ENCODE measurements at regions not wholly inside any gene's neighbourhood (a gene's known extent, or its start where the extent isn't known, plus 50 kb on each side); places are given as distances from the start of the nearest gene placed in this dataset.
A peak's percentile ranks its signal among the peaks of the same experiment; 100 is the strongest.
"Not testable (repeated sequence)": the region's sequence is repeated elsewhere in the genome, so short reads cannot be mapped to it uniquely, and the experiment has no call there.

GRCh38 chr10:46095943-46096342 lies 49.9 kb upstream of the MSMB start:
- not testable (repeated sequence) for DNase-seq

DNA sequence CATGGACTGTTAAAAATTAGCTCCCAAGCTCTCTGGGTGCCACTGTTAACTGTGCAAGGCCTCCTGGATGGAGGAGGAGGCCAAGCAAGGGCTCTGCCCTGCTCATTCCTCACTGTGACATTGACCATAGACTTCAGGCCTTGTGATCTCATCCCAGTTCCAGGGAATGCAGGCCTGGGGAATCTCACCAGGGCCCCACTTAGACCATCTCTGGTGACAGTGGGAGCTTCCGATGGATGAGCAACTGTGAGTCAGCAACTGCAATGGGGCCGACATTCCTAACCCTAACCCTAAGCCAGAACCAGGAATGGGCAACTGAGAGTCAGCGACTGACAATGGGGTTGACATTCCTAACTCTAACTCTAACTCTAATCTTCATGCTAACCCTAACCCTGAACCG lies 50.4 kb upstream of the MSMB start:
- DNase-seq: no peak

- peak; percentile 42 for DNase-seq
These were observed 51.0 kb upstream of the MSMB start for GRCh38 chr10:46096909-46097575.

GRCh38 chr10:46097576-46098317 lies 51.7 kb upstream of the MSMB start:
- no peak for DNase-seq

- no peak for DNase-seq
These were observed 52.3 kb upstream of the MSMB start for GRCh38 chr10:46098386-46098785.

- not testable (repeated sequence) for DNase-seq
These were observed 52.9 kb upstream of the MSMB start for GRCh38 chr10:46098925-46099324.

DNA sequence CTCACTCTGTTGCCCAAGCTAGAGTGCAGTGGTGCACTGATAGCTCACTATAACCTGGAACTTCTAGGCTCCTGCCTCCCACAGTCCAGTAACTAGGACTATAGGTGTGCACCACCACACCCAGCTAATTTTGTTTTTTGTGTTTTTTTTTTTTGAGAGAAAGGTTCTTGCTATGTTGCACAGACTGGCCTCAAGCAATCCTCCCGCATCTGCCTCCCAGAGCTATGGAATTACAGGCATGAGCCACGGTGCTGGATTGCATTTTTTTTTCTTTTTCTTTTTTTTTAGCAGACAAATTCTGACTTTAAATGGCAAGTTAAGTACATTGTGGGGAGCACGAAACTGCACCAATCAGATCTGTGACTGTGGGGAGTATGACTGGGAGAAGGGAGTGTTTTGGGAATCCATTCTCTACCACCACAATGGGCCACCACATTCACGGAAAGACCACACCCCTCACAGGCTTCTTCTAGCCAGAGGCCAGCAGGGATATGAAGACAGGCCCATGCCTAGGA lies 58.1 kb upstream of the MSMB start:
- DNase-seq: no peak

GRCh38 chr10:46105416-46105815 lies 59.3 kb upstream of the MSMB start:
- not testable (repeated sequence) for DNase-seq

- DNase-seq: peak; percentile 33
These were observed 59.9 kb upstream of the MSMB start for GRCh38 chr10:46105856-46106409.

- DNase-seq: peak; percentile 94
These were observed 60.6 kb upstream of the MSMB start for GRCh38 chr10:46106410-46107255.

GRCh38 chr10:46108158-46108499 lies 62.1 kb upstream of the MSMB start:
- DNase-seq: not testable (repeated sequence)

DNA sequence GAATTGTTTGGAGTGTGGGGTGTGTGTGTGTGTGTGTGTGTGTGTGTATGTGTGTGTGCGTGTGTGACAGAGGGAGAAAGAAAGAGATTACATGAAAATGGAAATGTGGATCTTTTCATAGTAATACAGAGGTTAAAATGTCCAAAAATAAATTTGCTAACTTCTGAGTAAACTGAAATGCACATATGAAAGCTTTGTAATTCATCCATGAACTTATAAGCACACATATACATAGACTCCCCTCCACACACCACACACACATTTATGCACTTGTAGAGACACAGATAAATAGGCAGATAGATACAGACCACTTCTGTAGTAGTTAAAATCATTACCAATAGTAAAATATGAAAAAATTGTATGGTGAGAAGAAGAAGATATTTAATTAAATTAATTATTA lies 108.2 kb upstream of the MSMB start:
- DNase-seq: not testable (repeated sequence)

DNA sequence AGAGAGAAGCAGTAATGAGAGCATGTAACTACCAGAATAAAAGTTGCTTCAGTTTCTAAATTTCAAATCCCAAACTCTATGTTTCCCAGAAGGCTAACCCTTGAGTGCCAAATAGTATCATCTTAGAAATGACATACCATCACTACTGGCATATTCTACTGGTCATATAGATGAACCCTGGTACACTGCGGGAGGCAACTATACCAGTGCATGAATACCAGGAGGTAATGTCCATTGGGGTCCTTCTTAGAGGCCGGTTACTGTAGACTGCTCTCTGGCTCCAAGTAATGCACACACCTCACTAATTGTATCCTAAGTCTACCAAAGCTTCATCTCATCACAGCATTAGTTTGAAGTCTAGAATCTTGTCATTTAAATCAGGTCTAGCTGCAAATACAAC lies 108.6 kb upstream of the MSMB start:
- not testable (repeated sequence) for DNase-seq

DNA sequence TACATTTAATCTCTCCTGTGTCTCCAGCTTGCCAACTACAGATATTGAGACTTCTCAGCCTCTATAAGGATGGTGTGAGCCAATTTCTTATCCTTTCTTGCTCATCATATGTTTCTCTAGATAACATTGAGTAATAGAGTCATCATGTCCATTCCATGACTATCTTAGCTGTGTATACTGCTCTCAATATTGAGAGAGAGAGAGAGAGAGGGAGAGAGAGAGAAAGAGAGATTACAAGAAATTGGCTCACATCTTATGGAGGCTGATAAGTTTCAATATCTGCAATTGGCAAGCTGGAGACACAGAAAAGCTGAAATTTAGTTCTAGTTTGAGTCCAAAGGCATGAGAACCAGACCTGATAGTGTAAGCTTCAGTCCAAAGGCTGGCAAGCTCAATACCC lies 110.8 kb upstream of the MSMB start:
- not testable (repeated sequence) for DNase-seq

DNA sequence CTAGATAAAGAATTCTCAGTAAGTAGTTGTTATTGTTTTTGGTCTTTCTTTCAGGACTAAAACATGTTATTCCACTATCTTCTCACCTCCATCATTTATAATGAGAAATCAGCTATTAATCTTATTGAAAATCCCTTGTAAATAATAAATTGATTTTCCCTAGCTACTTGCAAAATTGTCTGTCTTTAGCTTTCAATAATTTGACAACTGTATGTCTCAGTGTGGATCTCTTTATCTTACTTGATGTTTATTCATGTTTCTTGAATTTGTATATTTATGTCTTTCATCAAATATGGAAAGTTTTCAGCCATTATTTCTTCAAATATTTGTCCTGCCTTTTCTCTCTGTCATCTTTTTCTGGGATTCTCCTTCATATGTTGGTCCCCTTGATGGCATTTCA lies 117.1 kb upstream of the ANTXRL start:
- no peak for DNase-seq

- no peak for DNase-seq
These were observed 116.0 kb upstream of the ANTXRL start for GRCh38 chr10:46170789-46171188.

GRCh38 chr10:46171661-46172060 lies 115.1 kb upstream of the ANTXRL start:
- DNase-seq: no peak

DNA sequence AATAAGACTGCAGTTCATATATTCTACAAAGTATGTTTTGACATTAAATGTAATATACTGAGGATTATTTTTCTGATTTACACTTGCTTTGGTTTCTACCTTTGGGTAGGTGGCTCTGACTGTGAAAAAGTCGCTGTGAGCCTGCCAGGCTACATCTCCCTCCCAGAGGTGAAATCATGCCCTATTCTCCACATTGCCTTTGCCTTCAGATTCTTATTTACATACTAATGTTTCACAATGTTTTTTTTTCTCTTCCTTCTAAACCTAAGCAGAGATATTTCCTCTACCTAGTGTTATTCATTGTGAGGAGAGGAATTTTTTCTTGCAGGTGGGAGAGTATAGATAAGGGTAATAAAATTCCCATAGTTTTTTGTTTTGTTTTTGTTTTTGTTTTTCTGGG lies 111.5 kb upstream of the ANTXRL start:
- no peak for DNase-seq

- no peak for DNase-seq
These were observed 111.0 kb upstream of the ANTXRL start for GRCh38 chr10:46175831-46176230.

DNA sequence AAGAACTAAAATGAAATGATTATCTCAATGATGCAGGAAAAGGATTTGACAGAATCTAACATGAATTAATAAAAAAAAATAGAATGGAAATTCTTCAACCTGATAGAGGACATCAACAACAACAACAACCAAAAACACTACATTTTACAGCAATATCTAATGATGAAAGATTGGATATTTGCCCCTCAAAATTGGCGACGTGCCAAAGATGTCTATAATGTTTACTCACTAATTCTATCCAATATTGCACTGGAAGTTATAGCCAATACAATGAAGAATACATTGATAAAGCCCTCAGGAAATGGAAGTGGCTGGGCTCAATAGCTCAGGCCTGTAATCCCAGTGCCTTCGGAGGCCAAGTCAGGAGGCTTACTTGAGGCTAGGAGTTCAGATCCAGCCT lies 99.4 kb upstream of the ANTXRL start:
- DNase-seq: not testable (repeated sequence)

- DNase-seq: no peak
These were observed 89.7 kb upstream of the ANTXRL start for GRCh38 chr10:46197050-46197449.

- DNase-seq: no peak
These were observed 88.3 kb upstream of the ANTXRL start for GRCh38 chr10:46198516-46198915.

DNA sequence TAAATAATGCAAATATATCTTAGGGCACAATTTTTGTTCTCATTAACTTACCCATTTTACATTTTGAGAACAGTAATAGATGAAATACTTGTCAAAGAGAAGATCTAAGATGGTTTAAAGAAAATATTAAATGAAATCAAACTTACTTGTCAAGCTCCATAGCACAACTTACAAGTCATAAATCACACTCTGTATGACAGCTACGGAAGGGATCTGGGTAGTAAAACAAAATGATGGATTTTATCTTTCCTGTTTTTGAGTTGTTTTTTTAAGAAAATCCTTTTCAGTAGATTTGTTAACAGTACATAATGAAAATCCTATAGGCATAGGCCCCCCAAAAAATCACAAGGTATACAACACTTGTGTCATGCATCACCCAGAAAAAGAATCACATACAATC lies 84.4 kb upstream of the ANTXRL start:
- not testable (repeated sequence) for DNase-seq
